Muscle of leg (tissue), 3 donors: ENCODE measurements at regions not wholly inside any gene's neighbourhood (a gene's known extent, or its start where the extent isn't known, plus 50 kb on each side); places are given as distances from the start of the nearest gene placed in this dataset.
"Not testable (repeated sequence)": the region's sequence is repeated elsewhere in the genome, so short reads cannot be mapped to it uniquely, and the experiment has no call there.

Experiments used
- DNase-seq: peaks from one replicate; pipeline ENCODE4 v3.0.0; 2013
- H3K27ac ChIP-seq: one replicate; pipeline ENCODE4 v1.5.1; 2013; ENCODE audit warnings: mild to moderate bottlenecking, low read length, control low read depth
- H3K27me3 ChIP-seq: one replicate; pipeline ENCODE4 v1.6.1; 2013; ENCODE audit warnings: low read length; ENCODE audit not compliant: control insufficient read depth, insufficient read depth
- H3K36me3 ChIP-seq: one replicate; pipeline ENCODE4 v1.6.1; 2013; ENCODE audit warnings: low read length; ENCODE audit not compliant: control insufficient read depth, insufficient read depth
- H3K4me1 ChIP-seq: one replicate; pipeline ENCODE4 v1.6.1; 2013; ENCODE audit warnings: low read length; ENCODE audit not compliant: control insufficient read depth, insufficient read depth
- H3K4me3 ChIP-seq: one replicate; pipeline ENCODE4 v1.5.1; 2013; ENCODE audit warnings: low read length, control low read depth
- H3K9me3 ChIP-seq: replicated peaks from 2 replicates; pipeline ENCODE4 v1.6.1; 2013; ENCODE audit warnings: low read depth, low read length; ENCODE audit not compliant: control insufficient read depth
- WGBS: methylation state at CpG from one replicate; pipeline ENCODE4 v1.1.5; 2013; ENCODE audit warnings: missing lambda C conversion rate; ENCODE audit not compliant: insufficient coverage; 5-methylcytosine and 5-hydroxymethylcytosine counted together

DNA sequence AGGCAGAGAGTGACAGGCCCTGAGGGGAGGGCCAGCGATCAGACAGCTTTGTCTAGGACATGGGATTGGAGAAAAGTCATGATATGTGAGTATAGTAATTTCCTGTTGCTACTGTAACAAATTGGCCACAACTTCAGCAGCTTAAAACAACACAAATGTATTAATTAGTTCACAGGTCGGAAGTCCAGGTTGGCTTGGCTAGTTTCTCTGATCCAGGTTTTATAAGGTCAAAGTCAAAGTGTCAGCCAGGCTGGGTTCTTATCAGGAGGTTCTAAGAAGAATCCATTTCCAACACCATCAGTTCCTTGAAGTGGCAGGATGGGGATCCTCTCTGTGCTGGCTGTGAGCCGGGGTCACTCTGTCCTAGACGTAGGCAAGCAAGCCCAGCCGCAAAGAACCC, 76.2 kb upstream of the SEC14L1 start:
- no peak for DNase-seq
- Histone ChIP-seq H3K27ac (no peak overlapping the region), H3K4me1 (peaks cover 2% of the 10 kb centered on the region), H3K9me3 (no peaks in the 10 kb centered on the region), H3K27me3 (peaks cover 16% of the 10 kb centered on the region), H3K36me3 (no peaks in the 10 kb centered on the region), H3K4me3 (no peak overlapping the region)
- 88% methylated on average over 2 of the region's 5 CpGs for WGBS

DNA sequence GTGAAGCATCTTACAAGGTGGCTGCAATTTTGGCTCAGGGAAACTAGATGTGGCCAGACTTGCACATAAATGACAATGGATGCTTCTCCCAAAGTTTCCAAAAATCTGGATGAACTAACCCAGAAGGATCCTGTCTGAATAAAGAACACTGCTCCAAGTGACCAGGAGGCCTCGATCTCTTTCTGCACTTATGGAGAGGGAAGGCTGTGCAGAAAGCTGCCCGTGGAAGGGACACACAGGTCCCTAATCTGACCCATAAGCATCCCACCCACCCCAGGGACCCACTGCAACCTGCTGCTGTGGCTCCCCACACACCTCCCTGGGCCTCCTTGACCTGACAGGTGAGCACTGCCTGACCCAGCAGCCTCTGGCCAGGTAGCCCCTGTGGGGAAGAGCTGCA, 74.6 kb upstream of the SEC14L1 start:
- H3K9me3 ChIP-seq: no peaks in the 10 kb centered on the region
- no peak overlapping the region for H3K4me3 ChIP-seq
- DNase-seq: no peak
- H3K27me3 ChIP-seq: peaks cover 15% of the 10 kb centered on the region
- no peaks in the 10 kb centered on the region for H3K36me3 ChIP-seq
- no CpG with 5 or more reads among the region's 2 CpGs for WGBS
- peaks cover 2% of the 10 kb centered on the region for H3K4me1 ChIP-seq
- H3K27ac ChIP-seq: no peak overlapping the region

DNA sequence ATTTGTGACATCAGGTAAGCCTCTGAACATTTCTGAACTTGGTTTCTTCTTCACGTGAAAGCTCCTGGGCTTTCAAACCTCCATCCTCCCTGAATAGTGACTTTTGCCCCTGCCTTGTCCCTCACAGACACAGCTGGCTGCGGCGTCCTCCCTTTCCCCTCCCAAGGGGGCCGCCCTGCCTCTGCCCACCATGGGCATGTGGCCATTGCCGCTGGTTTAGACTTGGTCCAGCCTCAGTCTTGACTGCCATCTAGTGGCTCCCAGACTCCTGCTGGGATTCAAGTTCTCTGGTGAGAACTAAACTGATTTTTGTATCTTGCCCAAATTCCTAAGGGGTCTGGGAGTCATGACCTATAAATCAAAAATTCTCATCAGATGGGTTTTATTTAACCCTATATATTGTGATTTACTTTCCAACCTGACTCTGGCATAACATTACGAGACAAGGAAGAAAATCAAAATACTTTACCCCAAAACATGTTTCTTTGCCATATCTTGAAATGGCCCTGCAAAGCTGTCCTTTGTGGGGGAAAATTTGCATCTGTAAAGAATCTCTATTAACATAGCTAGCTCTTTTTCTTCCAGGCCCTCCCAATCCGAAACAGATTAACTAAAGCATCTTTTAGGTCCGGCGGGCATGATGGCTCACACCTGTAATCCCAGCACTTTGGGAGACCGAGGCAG, 73.9 kb upstream of the SEC14L1 start:
- H3K27ac ChIP-seq, H3K36me3 ChIP-seq, H3K4me3 ChIP-seq, H3K4me1 ChIP-seq, H3K9me3 ChIP-seq: not testable (repeated sequence)
- peaks cover 17% of the 10 kb centered on the region for H3K27me3 ChIP-seq
- peak; percentile 71 for DNase-seq
- 19% methylated on average over 6 of the region's 10 CpGs for WGBS

DNA sequence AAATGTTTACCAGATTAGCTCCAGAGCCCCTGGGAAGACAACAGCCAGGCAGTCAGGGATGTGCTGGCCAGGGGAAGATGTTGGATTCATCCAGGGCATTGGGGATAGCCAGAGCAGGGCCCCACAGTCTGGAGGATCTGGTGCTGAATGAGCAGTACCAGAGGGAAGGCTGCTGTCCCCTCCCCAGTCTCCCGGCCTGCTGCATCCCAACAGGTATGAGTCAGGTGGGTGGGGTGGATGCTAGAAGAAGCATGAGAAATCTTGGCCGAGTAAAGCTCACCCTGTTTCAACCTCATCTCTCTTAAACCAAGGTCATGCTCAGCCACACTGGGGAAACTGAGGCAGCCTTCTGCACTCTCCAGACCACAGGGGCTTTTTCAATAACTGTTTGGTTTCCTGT, 71.9 kb upstream of the SEC14L1 start:
- Histone ChIP-seq H3K4me1 (peaks cover 2% of the 10 kb centered on the region), H3K4me3 (no peak overlapping the region), H3K36me3 (no peaks in the 10 kb centered on the region), H3K27me3 (peaks cover 28% of the 10 kb centered on the region), H3K9me3 (no peaks in the 10 kb centered on the region), H3K27ac (no peak overlapping the region)
- no peak for DNase-seq
- no CpG with 5 or more reads among the region's 2 CpGs for WGBS

DNA sequence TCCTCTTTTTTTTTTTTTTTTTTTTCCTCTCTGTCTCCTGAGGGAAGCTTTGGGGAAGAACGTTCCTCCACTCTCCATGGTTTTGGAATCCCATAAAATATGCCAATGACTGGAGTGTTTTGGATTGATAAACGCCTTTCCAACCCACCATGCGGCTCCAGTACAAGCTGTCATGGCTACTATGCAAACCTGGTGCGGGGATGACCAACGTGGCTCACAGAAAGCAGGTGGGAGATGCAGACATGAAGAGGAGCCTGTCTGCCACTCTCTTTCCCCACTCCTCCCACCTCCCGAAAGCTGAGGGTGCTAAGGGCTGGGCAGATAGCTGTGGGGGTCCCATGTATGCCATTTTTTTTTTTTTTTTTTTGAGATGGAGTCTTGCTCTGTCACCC, 69.9 kb upstream of the SEC14L1 start:
- no peak overlapping the region for H3K4me3 ChIP-seq
- no peak overlapping the region for H3K27ac ChIP-seq
- H3K9me3 ChIP-seq: no peaks in the 10 kb centered on the region
- peaks cover 24% of the 10 kb centered on the region for H3K27me3 ChIP-seq
- H3K36me3 ChIP-seq: no peaks in the 10 kb centered on the region
- DNase-seq: no peak
- H3K4me1 ChIP-seq: peaks cover 2% of the 10 kb centered on the region
- WGBS: 60% methylated on average over 2 of the region's 6 CpGs

DNA sequence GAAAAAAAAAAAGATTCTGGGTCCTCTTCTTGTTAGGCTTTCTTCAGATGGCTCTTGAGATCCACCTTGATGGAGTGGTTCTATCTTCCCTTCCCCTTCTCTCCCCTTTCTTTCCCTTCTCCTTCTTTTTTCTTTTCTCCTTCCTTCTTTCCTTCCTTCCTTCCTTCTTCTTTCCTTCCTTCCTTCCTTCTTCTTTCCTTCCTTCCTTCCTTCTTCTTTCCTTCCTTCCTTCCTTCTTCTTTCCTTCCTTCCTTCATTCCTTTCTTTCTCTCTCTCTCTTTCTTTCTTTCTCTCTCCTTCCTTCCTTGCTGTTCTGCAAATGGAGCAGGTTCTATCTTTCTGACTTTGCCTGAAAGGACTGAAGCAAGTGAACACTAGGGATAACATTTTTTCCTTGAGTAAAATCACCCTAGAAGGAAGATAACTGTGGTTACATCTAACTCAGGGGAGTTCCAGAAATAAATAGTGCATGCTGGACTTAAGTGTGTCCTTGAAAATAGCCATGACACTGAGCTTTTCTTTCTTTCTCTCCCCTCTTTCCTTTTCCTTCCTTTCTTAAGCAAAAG, 68.8 kb upstream of the SEC14L1 start:
- no peak for DNase-seq
- H3K4me1 ChIP-seq: peaks cover 5% of the 10 kb centered on the region
- H3K27me3 ChIP-seq: peaks cover 21% of the 10 kb centered on the region

DNA sequence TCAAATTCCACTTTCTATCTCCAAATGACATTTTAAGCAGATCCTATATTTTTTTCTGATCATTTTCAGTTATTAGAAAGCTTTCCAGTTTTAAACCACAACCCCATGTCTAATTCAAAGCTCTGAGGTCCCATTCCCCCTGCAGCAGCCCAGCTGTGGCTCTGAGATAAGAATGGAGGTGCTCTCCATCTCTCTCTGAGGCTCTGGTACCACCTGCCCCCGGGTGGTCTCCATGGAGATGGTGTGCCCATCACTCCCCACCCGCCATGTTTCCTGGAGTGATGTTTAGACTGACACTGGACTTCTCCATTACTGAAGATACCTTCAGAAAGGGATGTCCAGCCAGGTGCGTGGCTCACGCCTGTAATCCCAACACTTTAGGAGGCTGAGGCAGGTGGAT, 68.1 kb upstream of the SEC14L1 start:
- DNase-seq: no peak
- H3K27ac ChIP-seq: no peak overlapping the region
- peaks cover 21% of the 10 kb centered on the region for H3K27me3 ChIP-seq
- H3K36me3 ChIP-seq: no peaks in the 10 kb centered on the region
- H3K4me3 ChIP-seq: no peak overlapping the region
- peaks cover 5% of the 10 kb centered on the region for H3K4me1 ChIP-seq
- 60% methylated on average over 1 of the region's 4 CpGs for whole genome bisulfite sequencing
- H3K9me3 ChIP-seq: no peaks in the 10 kb centered on the region

More for the DNA sequence above, 68.8 kb upstream of the SEC14L1 start:
- Histone ChIP-seq H3K36me3 (no peaks in the 10 kb centered on the region), H3K9me3 (no peaks in the 10 kb centered on the region), H3K27ac (no peak overlapping the region), H3K4me3 (no peak overlapping the region)

DNA sequence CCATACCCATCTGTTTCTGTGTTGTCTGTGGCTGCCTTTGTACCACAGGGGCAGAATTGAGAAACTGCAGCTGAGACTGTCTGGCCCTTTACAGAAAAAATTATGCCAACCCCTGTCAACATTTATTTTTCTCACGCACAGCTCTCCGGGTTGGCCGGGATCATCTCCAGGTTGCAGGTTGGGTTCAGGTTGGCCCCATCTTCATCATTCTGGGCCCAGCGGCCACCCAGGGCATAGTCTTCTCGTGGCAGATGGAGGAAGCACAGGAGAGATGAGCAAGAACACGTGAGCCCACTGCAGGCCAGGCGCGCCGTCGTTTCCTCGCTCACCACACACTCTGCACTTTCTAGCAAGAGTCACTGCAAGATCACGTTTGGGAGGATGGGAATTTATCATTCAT, 66.1 kb upstream of the SEC14L1 start:
- no peak overlapping the region for H3K4me3 ChIP-seq
- DNase-seq: no peak
- peaks cover 5% of the 10 kb centered on the region for H3K4me1 ChIP-seq
- H3K9me3 ChIP-seq: no peaks in the 10 kb centered on the region
- WGBS: 71% methylated on average over 5 of the region's 12 CpGs
- no peak overlapping the region for H3K27ac ChIP-seq
- no peaks in the 10 kb centered on the region for H3K36me3 ChIP-seq
- peaks cover 18% of the 10 kb centered on the region for H3K27me3 ChIP-seq

DNA sequence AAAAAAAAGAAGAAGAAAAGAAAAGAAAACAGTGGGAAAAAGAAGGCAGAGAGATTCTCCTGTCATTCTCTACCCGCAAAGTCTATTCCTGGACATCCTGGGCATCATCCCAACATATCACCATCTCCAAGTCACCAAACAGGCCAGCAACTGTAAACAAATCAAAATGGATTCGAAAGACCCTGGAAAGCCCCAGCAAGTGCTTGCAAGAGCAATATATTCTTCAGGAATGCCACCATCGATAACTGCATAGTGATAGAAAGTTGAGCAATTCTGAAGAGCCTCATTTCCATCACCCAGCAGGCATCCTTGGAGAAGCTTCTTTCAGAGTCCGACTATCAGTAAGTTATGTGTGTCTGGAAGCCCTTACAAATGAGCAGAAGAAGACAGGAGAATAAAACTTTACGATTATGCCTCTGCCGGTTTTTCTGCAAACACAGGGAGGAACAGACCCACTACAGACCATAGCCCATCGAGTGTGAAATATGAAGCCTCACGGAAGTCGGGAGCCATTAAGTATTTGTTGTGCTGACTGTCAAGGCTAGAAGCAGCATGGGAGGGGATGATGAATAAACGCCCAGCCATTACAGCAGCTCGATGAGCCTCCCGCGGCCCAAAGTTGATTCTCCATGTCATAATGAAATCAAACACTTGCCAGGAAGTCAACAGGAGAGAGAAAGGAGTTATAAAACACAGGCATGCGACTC, 64.5 kb upstream of the SEC14L1 start:
- H3K27ac ChIP-seq: no peak overlapping the region
- H3K36me3 ChIP-seq: no peaks in the 10 kb centered on the region
- no peaks in the 10 kb centered on the region for H3K9me3 ChIP-seq
- H3K27me3 ChIP-seq: peaks cover 15% of the 10 kb centered on the region
- 9% methylated on average over 4 of the region's 14 CpGs for WGBS
- DNase-seq: no peak
- H3K4me3 ChIP-seq: no peak overlapping the region
- peaks cover 5% of the 10 kb centered on the region for H3K4me1 ChIP-seq

DNA sequence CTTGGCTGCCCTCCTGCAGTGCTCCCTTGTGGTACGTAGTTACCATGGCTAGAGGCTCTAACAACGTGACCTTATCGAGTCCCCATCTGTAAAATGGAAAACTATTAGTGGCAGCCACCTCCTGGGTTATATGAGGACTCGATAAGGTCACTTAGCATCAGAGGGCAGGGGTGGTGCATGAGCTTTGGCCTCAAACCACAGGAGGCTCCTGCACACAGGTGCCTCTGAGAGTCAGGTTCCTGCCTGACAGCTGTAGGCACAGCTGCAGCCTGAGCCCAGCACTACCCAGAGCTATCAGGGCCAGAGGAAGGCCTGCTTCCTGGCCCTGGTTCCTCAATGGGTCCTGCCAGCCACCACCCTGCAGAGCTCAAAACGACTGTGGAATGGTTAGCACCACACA, 57.2 kb upstream of the SEC14L1 start:
- no peak overlapping the region for H3K4me3 ChIP-seq
- no peaks in the 10 kb centered on the region for H3K36me3 ChIP-seq
- no peaks in the 10 kb centered on the region for H3K9me3 ChIP-seq
- peaks cover 2% of the 10 kb centered on the region for H3K27me3 ChIP-seq
- WGBS: 68% methylated on average over 5 of the region's 5 CpGs
- H3K4me1 ChIP-seq: peaks cover 8% of the 10 kb centered on the region
- DNase-seq: no peak
- no peak overlapping the region for H3K27ac ChIP-seq
